D721Med (cell line): ENCODE measurements at regions not wholly inside any gene's neighbourhood (a gene's known extent, or its start where the extent isn't known, plus 50 kb on each side); places are given as distances from the start of the nearest gene placed in this dataset.

Experiments
- DNase-seq: peaks from one replicate; pipeline ENCODE4 v3.0.0; 2011; ENCODE audit warnings: low spot score; ENCODE audit not compliant: insufficient read length
- FAIRE-seq: peaks from 2 replicates; lab custom pipeline; 2011; peaks lifted over from hg19 to GRCh38; lab: Jason Lieb, UNC
- CTCF ChIP-seq: IDR thresholded peaks from 2 replicates; pipeline ENCODE4 v1.5.1; 2012; ENCODE audit warnings: mild to moderate bottlenecking, control low read depth; ENCODE audit not compliant: insufficient read depth; ENCODE audit errors: missing control alignments

- no peak for TF ChIP-seq CTCF
- DNase-seq: no peak
- FAIRE-seq: no peak
Measured at GRCh38 chr18:71028285-71028762, 739.5 kb downstream of the SOCS6 start.

GRCh38 chr18:71027531-71027930, 738.7 kb downstream of the SOCS6 start:
- DNase-seq (no peak), FAIRE-seq (no peak)
- no peak for TF ChIP-seq CTCF

GRCh38 chr18:71025505-71026225, 736.8 kb downstream of the SOCS6 start:
- TF ChIP-seq CTCF: no peak
- DNase-seq (no peak), FAIRE-seq (no peak)

- TF ChIP-seq CTCF: no peak
- DNase-seq (no peak), FAIRE-seq (peak; percentile 81)
Measured at GRCh38 chr18:71022389-71022788, 733.5 kb downstream of the SOCS6 start.

- FAIRE-seq (no peak), DNase-seq (no peak)
- no peak for TF ChIP-seq CTCF
Measured at GRCh38 chr18:71021030-71021362, 732.2 kb downstream of the SOCS6 start.

GRCh38 chr18:71020342-71021029, 731.6 kb downstream of the SOCS6 start:
- no peak for TF ChIP-seq CTCF
- DNase-seq (no peak), FAIRE-seq (peak; percentile 88)

- DNase-seq (no peak), FAIRE-seq (no peak)
- TF ChIP-seq CTCF: no peak
Measured at GRCh38 chr18:71018816-71019215, 730.0 kb downstream of the SOCS6 start.
